ENCODE measurements at regions not wholly inside any gene's neighbourhood (a gene's known extent, or its start where the extent isn't known, plus 50 kb on each side); places are given as distances from the start of the nearest gene placed in this dataset.

GRCh38 chr1:220338759-220339158, 66.5 kb upstream of the RAB3GAP2 start:
- H3K27ac Mint-ChIP-seq: peak overlapping the region; percentile 100
- peaks cover 28% of the 10 kb centered on the region for H3K4me1 ChIP-seq (ENCODE audit: insufficient read depth)
- no peaks in the 10 kb centered on the region for H3K36me3 ChIP-seq (ENCODE audit: insufficient read depth)
- DNase-seq (ENCODE audit: low spot score) (peak; percentile 95), ATAC-seq (peak; percentile 95)
- H3K79me2 ChIP-seq (replicated peaks; ENCODE audit: insufficient read depth): no peaks in the 10 kb centered on the region
- H3K9me2 ChIP-seq (ENCODE audit: insufficient read depth): peaks cover 16% of the 10 kb centered on the region; the same call in 1 of the 2 replicates
- peak overlapping the region; percentile 98 for H3K27ac ChIP-seq (ENCODE audit: low read depth)
- no peak overlapping the region for H2AFZ ChIP-seq
- H4K20me1 ChIP-seq (replicated peaks; ENCODE audit: insufficient read depth): no peaks in the 10 kb centered on the region
- no peaks in the 10 kb centered on the region; the same call in 2 of the 3 replicates for H3K36me3 Mint-ChIP-seq (ENCODE audit: low read depth)
- H3K4me1 Mint-ChIP-seq: peaks cover 41% of the 10 kb centered on the region
- TF ChIP-seq ZNF114 (CRISPR knock-in tag; IDR thresholded peaks at IDR 0.05) (no peak), JUNB (IDR thresholded peaks at IDR 0.05; ENCODE audit: unreplicated experiment) (no peak), ETS1 (IDR thresholded peaks at IDR 0.05) (peak; percentile 49; the same call in 1 of the 2 replicates), REST (IDR thresholded peaks at IDR 0.05; ENCODE audit: unreplicated experiment) (no peak), ZNF331 (CRISPR knock-in tag; IDR thresholded peaks at IDR 0.05; ENCODE audit: low read depth) (no peak), CREB1 (CRISPR knock-in tag; IDR thresholded peaks at IDR 0.05; ENCODE audit: low read depth) (no peak), POLR2AphosphoS5 (IDR thresholded peaks at IDR 0.05; ENCODE audit: low read depth) (0 out of 2 replicates have a peak, but pooled peaks have one; percentile 40), EZH2phosphoT487 (IDR thresholded peaks at IDR 0.05; ENCODE audit: unreplicated experiment) (no peak), CTCF (conservative IDR thresholded peaks at IDR 0.05; ENCODE audit: low read depth in 2 of 2) (no peak), EZH2 (IDR thresholded peaks at IDR 0.05; ENCODE audit: low read depth, unreplicated experiment) (no peak), NANOG (IDR thresholded peaks at IDR 0.05; ENCODE audit: borderline replicate concordance) (peak; percentile 86), STAT1 (IDR thresholded peaks at IDR 0.05; ENCODE audit: unreplicated experiment) (no peak)
- TF ChIP-seq, protein P1, sequence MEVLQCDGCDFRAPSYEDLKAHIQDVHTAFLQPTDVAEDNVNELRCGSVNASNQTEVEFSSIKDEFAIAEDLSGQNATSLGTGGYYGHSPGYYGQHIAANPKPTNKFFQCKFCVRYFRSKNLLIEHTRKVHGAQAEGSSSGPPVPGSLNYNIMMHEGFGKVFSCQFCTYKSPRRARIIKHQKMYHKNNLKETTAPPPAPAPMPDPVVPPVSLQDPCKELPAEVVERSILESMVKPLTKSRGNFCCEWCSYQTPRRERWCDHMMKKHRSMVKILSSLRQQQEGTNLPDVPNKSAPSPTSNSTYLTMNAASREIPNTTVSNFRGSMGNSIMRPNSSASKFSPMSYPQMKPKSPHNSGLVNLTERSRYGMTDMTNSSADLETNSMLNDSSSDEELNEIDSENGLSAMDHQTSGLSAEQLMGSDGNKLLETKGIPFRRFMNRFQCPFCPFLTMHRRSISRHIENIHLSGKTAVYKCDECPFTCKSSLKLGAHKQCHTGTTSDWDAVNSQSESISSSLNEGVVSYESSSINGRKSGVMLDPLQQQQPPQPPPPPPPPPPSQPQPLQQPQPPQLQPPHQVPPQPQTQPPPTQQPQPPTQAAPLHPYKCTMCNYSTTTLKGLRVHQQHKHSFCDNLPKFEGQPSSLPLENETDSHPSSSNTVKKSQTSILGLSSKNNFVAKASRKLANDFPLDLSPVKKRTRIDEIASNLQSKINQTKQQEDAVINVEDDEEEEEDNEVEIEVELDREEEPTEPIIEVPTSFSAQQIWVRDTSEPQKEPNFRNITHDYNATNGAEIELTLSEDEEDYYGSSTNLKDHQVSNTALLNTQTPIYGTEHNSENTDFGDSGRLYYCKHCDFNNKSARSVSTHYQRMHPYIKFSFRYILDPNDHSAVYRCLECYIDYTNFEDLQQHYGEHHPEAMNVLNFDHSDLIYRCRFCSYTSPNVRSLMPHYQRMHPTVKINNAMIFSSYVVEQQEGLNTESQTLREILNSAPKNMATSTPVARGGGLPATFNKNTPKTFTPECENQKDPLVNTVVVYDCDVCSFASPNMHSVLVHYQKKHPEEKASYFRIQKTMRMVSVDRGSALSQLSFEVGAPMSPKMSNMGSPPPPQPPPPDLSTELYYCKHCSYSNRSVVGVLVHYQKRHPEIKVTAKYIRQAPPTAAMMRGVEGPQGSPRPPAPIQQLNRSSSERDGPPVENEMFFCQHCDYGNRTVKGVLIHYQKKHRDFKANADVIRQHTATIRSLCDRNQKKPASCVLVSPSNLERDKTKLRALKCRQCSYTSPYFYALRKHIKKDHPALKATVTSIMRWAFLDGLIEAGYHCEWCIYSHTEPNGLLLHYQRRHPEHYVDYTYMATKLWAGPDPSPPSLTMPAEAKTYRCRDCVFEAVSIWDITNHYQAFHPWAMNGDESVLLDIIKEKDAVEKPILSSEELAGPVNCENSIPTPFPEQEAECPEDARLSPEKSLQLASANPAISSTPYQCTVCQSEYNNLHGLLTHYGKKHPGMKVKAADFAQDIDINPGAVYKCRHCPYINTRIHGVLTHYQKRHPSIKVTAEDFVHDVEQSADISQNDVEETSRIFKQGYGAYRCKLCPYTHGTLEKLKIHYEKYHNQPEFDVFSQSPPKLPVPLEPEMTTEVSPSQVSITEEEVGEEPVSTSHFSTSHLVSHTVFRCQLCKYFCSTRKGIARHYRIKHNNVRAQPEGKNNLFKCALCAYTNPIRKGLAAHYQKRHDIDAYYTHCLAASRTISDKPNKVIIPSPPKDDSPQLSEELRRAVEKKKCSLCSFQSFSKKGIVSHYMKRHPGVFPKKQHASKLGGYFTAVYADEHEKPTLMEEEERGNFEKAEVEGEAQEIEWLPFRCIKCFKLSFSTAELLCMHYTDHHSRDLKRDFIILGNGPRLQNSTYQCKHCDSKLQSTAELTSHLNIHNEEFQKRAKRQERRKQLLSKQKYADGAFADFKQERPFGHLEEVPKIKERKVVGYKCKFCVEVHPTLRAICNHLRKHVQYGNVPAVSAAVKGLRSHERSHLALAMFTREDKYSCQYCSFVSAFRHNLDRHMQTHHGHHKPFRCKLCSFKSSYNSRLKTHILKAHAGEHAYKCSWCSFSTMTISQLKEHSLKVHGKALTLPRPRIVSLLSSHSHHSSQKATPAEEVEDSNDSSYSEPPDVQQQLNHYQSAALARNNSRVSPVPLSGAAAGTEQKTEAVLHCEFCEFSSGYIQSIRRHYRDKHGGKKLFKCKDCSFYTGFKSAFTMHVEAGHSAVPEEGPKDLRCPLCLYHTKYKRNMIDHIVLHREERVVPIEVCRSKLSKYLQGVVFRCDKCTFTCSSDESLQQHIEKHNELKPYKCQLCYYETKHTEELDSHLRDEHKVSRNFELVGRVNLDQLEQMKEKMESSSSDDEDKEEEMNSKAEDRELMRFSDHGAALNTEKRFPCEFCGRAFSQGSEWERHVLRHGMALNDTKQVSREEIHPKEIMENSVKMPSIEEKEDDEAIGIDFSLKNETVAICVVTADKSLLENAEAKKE (CRISPR knock-in tag; IDR thresholded peaks at IDR 0.05): peak; percentile 97
- peak overlapping the region; percentile 41; the same call in 1 of the 2 replicates for H3K4me2 ChIP-seq
- H3K27me3 Mint-ChIP-seq (ENCODE audit: insufficient read depth, low read depth, poor library complexity): peaks cover 2% of the 10 kb centered on the region
- peak overlapping the region; percentile 48 for H3K4me3 Mint-ChIP-seq
- peaks cover 6% of the 10 kb centered on the region; the same call in 1 of the 2 replicates for H3F3A ChIP-seq (replicated peaks; ENCODE audit: low read depth)
- no peak overlapping the region for H3K4me3 ChIP-seq
- no peaks in the 10 kb centered on the region for H3K27me3 ChIP-seq (ENCODE audit: insufficient read depth)
- no peaks in the 10 kb centered on the region for H3K9me3 Mint-ChIP-seq

Measured in GM23338 (cell line).